ENCODE measurements at regions not wholly inside any gene's neighbourhood (a gene's known extent, or its start where the extent isn't known, plus 50 kb on each side); places are given as distances from the start of the nearest gene placed in this dataset.

DNA sequence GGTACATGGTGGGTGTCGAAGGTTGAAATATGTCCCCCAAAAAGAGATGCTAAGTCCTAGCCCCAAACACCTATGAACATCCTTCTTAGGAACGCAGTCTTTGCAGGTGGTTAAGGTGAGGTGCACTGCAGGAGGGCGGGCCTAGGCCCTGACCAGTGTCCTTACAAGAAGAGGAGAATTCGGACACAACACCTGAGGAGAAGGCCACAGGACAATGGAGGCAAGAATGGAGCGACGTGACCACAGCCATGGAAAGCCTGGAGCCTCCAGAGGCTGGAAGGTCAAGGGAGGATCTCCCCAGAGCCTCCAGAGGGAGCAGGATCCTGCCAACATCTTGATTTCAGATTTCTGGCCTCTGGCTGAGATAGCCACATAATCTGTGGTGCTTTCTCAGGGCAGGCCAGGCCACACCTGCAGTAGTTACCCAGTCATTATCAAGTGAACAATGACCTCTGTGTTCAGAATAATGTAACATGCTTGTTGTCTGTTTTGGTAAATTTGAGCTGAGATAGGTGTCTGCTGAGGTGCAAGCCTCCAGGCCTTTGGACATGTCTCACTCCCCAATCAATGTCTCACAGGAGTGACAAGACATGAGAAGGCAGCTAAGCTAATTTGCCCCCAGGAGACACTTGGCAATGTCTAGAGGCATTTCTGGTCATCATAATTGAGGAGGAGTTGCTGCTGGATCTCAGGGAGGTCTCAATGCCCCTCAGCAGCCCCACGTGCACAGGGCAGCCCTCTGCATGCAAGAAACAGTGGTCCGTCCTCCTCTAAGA lies 498.9 kb downstream of the BRD1 start:
- no peak for DNase-seq

- no peak for DNase-seq
Observed at GRCh38 chr22:49328118-49328475, 499.6 kb downstream of the BRD1 start.

DNA sequence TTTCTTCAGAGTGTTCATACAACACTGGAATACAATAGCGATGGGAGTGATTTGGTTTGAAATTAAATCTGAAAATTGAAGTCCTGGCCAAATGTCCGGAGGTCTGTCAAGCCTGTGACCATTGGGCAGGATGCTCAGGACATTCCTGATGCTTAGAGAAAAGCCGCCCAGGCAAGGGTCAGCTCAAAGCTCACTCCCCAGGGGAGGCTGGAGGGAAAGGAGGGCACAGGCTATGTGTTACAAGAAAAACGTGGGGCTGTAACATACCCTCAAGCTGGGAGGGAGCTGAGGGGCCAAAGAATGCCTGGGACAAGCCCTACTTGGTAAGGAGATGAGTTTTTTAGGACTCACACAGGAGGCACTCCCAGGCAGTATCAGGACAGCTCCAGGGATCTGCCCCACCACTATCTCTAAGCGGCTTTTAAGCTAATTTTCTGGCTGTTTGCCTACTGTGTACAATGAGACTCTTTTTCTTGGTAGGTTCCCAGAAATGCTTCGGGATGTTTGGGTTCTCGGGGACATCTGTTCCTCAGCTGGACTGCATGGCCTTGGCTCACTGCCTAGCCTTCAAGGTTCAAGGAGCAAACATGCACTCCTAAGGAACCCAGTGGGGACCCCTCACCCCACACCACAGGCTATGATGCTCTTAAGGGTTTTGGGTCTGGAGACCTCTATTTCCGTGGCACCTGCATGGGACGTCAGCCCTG lies 500.1 kb downstream of the BRD1 start:
- DNase-seq = no peak

DNA sequence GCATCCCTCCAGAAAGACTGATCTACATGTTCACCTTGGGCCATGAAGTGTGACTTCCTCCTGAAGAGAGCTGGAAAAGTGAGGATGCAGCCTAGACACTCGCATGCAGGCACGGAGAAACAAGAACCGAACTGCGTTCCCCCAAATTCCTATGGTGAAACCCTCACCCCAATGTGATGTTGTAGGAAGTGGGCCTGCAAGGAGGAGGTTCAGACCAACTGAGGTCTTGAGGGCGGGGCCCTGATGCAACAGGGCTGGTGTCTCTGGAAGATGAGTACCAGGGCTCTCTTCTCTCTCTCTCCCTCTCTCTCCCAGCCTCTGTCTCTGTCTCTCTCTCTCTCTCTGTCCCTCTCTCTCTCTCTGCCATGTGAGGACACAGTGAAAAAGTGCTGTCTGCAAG lies 501.1 kb downstream of the BRD1 start:
- no peak for DNase-seq

DNA sequence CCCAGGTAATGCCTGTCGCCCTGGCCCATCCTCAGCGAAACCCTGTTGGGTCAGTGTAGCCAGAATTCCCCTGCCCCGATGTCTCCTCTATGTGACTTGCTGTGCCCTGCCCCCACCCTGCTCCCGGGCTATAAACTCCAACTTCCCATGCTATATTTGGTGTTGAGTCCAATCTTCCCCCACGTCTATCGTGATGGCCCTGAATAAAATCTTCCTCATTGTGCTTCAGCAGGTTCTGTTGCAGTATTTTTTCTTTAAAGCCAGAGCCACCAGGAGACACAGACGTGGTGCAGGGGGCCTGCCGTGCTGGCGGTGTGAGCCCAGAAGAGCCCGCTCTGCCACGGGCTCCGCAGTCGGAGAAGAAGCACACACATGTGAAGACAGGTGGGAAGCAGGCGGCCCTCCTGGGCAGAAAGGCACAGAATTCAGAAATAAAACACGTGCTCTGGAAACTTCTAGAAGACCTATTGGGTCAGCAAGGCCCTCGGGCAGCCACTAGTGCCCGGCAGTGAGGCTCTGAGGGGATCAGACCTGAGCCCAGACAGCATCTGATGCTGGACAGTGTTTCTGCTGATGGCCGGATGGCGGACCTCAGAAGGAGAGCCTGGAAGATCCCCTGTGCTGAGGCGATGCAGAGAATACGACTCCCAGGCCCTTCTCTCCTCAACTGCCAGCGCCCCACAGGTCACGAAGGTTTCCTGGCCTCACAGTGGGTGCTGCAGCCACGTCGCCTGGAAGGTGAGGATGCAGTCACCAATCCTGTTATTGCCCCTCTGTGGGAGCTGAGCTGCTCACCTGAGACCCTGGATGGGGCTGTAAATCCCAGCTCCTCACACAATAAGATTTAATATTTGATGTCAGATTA lies 501.9 kb downstream of the BRD1 start:
- no peak for DNase-seq

- DNase-seq = no peak
Observed at GRCh38 chr22:49324527-49325491, 502.9 kb downstream of the BRD1 start.

DNA sequence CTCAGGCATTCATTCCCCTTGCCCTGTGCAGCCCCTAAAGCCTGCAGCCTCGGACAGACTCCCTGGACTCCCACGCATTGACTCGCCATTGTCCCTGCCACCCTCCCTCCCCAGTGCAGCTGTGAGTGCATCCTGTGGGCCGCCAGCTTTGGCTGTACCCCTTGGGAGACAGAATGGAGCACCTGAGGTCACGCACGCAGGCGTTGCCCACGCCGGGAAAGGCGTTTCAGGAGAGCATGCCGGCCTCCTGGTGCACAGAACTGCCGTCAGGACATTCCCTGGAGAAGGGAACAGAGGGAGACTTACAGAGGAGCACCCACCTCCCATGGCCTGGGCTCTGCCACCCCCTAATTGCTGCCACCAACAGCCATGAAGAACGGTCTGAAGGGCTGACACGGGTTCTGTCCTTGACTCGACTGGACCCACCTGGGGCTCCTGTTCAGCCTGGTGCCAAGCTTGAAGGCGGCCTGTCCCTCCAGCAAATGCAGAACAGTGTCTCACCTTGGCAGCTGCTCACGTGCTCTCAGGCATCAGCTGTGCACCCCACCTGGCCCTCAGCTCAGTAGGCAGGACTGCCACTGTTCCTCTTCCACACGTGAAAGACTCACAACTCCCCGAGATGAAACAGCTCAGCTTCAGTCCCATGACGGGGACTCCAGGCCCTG lies 503.8 kb downstream of the BRD1 start:
- no peak for DNase-seq

GRCh38 chr22:49322861-49323622 lies 504.6 kb downstream of the BRD1 start:
- DNase-seq = no peak

DNA sequence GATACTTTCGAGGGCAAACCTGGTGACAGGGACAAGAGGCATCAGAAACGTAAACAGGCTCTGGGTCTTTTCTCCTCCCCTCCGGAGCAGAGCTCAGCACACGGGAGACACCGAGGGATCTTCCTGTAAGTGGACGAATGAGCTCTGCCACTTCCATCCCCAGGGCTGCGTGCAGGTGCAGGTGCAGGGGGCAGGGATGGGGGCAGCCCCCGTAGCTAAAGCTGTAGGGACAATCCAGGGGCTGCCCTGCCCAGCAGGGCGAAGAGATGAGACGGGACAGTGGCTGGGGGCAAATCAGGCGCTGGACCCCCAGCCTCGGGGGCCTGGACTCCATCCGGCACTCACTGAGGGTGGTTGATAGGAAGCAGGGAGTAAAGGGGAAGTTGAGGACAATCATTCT lies 505.4 kb downstream of the BRD1 start:
- no peak for DNase-seq

GRCh38 chr22:49321477-49322055 lies 506.1 kb downstream of the BRD1 start:
- no peak for DNase-seq

- DNase-seq = no peak
Observed at GRCh38 chr22:49320714-49321476, 506.8 kb downstream of the BRD1 start.

DNA sequence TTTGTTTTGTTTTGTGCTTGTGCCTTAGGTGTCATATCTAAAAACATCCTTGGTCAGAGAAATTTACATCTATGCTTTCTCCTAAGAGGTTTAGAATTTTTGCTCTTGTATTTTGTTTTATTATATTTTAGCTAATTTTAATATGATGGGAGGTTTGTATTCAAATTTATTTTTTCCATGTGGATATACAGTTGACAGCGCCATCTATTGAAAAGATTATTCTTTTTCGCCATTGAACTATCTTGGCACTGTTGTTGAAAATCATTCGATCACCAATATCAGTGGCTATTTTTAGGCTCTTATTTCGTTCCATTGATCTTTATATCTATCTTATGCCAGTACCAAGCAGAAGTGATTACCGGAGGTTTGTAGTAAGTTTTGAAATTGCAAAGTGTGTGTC lies 510.3 kb downstream of the BRD1 start:
- DNase-seq = no peak

DNA sequence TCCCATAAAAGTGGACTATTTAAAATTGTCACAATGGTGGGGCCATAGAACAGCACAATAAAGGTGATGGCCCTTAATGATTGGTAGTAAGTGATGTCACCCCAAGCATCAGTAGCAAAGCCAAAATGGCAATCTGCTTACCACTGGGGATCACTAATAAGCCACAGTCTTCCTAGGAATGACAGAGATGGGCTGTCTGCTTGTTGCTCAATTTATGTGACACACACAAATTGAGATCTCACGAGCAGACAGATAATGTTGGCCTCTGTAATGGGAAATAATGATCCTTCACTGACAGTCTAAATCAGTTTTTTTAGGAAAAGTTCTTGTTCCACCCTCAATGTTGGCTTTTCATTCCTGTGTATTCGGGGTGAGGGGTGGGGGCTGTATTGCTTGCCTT lies 515.1 kb downstream of the BRD1 start:
- DNase-seq = no peak

GRCh38 chr22:49310354-49310753 lies 517.3 kb downstream of the BRD1 start:
- DNase-seq = no peak

DNA sequence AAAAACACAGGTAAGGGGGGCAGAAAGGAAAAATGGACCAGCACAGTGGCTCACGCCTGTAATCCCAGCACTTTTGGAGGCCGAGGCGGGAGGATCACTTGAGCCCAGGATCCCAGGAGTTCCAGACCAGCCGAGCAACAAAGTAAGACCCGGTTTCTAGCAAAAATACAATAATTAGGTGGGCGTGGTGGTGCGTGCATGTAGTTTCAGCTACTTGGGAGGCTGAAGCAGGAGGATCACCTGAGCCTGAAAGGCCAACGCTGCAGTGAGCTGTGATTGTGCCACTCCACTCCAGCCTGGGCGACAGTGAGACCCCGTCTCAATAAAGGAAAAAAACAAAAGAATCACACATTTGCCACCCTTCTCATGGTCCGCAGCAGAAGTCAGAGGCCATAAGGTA lies 519.4 kb downstream of the BRD1 start:
- DNase-seq = no peak

- no peak for DNase-seq
Observed at GRCh38 chr22:49307870-49308269, 519.8 kb downstream of the BRD1 start.

DNA sequence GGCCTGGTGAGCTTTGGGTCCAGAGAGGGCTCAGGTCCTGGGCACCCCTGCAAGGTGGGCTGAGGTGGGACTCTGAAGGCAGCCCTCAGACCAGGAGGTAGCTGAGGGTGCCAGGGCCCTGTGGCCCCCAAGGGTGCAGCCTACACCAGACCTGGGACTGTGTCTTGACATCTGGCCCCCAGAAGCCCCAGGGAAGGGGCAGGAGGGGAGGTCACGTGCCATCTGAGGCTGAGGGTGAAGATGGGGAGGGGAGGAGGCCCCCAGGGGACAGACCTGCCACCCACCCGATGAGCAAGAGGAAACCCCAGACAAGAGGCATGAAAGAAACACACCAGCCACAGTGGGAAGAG lies 520.2 kb downstream of the BRD1 start:
- DNase-seq = no peak

DNA sequence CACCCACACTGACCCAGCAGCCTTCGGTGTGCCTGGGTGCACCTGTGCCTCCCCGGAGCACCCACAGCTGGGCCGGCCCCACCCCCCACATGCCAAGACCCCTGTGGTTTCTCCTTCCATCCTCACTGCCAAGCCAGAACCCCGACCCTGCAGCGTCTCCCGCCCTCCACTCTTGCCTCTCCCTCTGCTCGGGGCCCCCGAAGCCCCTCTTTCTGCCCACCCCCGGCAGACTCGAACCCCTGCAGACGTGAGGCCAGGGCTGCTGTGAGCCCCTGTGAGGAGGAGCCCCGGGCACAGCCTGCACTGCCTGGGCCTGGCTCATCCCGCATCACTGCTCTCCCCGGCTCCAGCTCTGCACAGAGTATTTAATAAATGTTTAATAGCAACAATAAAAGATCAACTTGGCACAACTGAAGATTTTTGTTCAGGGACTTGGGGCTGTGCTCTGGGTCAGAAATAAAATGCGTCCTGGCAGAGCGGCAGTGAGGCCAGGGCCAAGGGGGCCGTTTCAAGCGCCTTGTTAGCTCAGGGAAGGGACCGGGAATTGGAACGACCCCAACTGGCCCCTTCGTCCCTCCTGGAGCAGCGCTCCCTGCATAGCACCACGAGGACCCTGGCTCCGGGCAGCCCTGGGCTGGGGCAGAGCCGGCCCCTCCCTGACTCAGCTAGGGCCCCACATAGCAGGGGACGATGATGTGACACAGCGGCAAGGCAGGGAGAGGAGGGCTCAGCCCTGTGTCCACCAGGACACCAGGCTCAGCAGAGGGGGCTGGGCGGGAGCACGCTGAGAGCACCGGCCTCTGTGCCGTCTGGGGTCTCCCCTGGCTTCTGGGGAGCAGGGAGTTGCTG lies 520.8 kb downstream of the BRD1 start:
- DNase-seq = no peak
